ENCODE measurements at regions not wholly inside any gene's neighbourhood (a gene's known extent, or its start where the extent isn't known, plus 50 kb on each side); places are given as distances from the start of the nearest gene placed in this dataset.

GRCh38 chr13:50236898-50237318 is 221.7 kb downstream of the KCNRG start:
- TF ChIP-seq POLR2AphosphoS5 (IDR thresholded peaks at IDR 0.05; ENCODE audit: low read depth, low read length) (no peak), TAF1 (IDR thresholded peaks at IDR 0.05; ENCODE audit: low read depth, low read length) (no peak), POLR2A (IDR thresholded peaks at IDR 0.05; ENCODE audit: low read depth, low read length) (no peak), PAX5 (IDR thresholded peaks at IDR 0.05; ENCODE audit: insufficient read depth, low read length, severe bottlenecking) (no peak)

Data from GM12891 (cell line).